ENCODE measurements at regions not wholly inside any gene's neighbourhood (a gene's known extent, or its start where the extent isn't known, plus 50 kb on each side); places are given as distances from the start of the nearest gene placed in this dataset.

- Histone ChIP-seq H2AFZ (ENCODE audit: low read depth, low read length, severe bottlenecking) (no peak overlapping the region), H3K36me3 (ENCODE audit: low read length) (no peaks in the 10 kb centered on the region), H3K9me3 (ENCODE audit: insufficient read depth, low read length) (no peaks in the 10 kb centered on the region), H3K9ac (ENCODE audit: low read length) (no peak overlapping the region), H3K9me2 (replicated peaks; ENCODE audit: insufficient read depth, low read length) (no peaks in the 10 kb centered on the region), H3K4me2 (ENCODE audit: low read depth, low read length, poor library complexity, severe bottlenecking) (no peak overlapping the region), H3K79me2 (ENCODE audit: insufficient read depth, low read length) (no peaks in the 10 kb centered on the region), H3K4me3 (ENCODE audit: insufficient read depth, low read length, poor library complexity, severe bottlenecking) (no peak overlapping the region), H3F3A (ENCODE audit: insufficient read depth) (no peaks in the 10 kb centered on the region), H3K27me3 (ENCODE audit: low read length) (no peaks in the 10 kb centered on the region), H3K27ac (ENCODE audit: low read depth, low read length) (no peak overlapping the region), H4K20me1 (ENCODE audit: low read depth, low read length) (no peaks in the 10 kb centered on the region)
- TF ChIP-seq EZH2phosphoT487 (conservative IDR thresholded peaks at IDR 0.05; ENCODE audit: low read length): no peak
- TF ChIP-seq CTCF (IDR thresholded peaks at IDR 0.05; ENCODE audit: insufficient read depth, low read length, poor library complexity, severe bottlenecking): no peak
Measured at GRCh38 chr2:157194844-157195243, 62.7 kb upstream of the GALNT5 start.

- no peaks in the 10 kb centered on the region for H4K20me1 ChIP-seq (ENCODE audit: low read depth, low read length)
Measured at GRCh38 chr2:157196956-157197355, 60.5 kb upstream of the GALNT5 start.

DNA sequence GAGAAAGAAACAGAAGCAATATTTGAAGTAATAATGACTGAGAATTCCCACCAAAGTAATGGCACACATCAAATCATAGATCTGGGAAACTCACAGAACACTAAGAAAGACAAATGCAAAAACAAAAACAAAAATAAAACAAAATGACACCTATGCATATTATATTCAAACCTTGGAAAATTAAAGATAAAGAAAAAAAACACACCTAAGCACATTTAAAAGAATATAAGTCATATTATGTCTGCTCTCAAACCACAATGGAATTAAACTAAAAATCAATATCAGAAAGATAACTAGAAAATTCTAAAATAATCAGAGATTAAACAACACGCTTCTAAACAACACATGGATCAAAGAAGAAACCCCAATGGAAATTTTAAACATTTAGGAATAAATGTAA, 59.7 kb upstream of the GALNT5 start:
- Histone ChIP-seq H3K9me2 (replicated peaks; ENCODE audit: insufficient read depth, low read length) (no peaks in the 10 kb centered on the region), H3K4me3 (ENCODE audit: insufficient read depth, low read length, poor library complexity, severe bottlenecking) (no peak overlapping the region), H3K27me3 (ENCODE audit: low read length) (no peaks in the 10 kb centered on the region), H2AFZ (ENCODE audit: low read depth, low read length, severe bottlenecking) (no peak overlapping the region), H4K20me1 (ENCODE audit: low read depth, low read length) (no peaks in the 10 kb centered on the region), H3K79me2 (ENCODE audit: insufficient read depth, low read length) (no peaks in the 10 kb centered on the region), H3K36me3 (ENCODE audit: low read length) (no peaks in the 10 kb centered on the region), H3K27ac (ENCODE audit: low read depth, low read length) (no peak overlapping the region), H3K9me3 (ENCODE audit: insufficient read depth, low read length) (no peaks in the 10 kb centered on the region), H3K4me2 (ENCODE audit: low read depth, low read length, poor library complexity, severe bottlenecking) (no peak overlapping the region), H3K9ac (ENCODE audit: low read length) (no peak overlapping the region), H3F3A (ENCODE audit: insufficient read depth) (no peaks in the 10 kb centered on the region)
- no peak for TF ChIP-seq CTCF (IDR thresholded peaks at IDR 0.05; ENCODE audit: insufficient read depth, low read length, poor library complexity, severe bottlenecking)
- no peak for TF ChIP-seq EZH2phosphoT487 (conservative IDR thresholded peaks at IDR 0.05; ENCODE audit: low read length)

More at GRCh38 chr2:157196956-157197355, 60.5 kb upstream of the GALNT5 start:
- no peaks in the 10 kb centered on the region for H3K36me3 ChIP-seq (ENCODE audit: low read length)
- H3K79me2 ChIP-seq (ENCODE audit: insufficient read depth, low read length): no peaks in the 10 kb centered on the region
- H3K9me2 ChIP-seq (replicated peaks; ENCODE audit: insufficient read depth, low read length): no peaks in the 10 kb centered on the region
- no peak overlapping the region for H3K4me2 ChIP-seq (ENCODE audit: low read depth, low read length, poor library complexity, severe bottlenecking)
- no peak overlapping the region for H3K4me3 ChIP-seq (ENCODE audit: insufficient read depth, low read length, poor library complexity, severe bottlenecking)
- H2AFZ ChIP-seq (ENCODE audit: low read depth, low read length, severe bottlenecking): no peak overlapping the region
- TF ChIP-seq EZH2phosphoT487 (conservative IDR thresholded peaks at IDR 0.05; ENCODE audit: low read length) (no peak), CTCF (IDR thresholded peaks at IDR 0.05; ENCODE audit: insufficient read depth, low read length, poor library complexity, severe bottlenecking) (no peak)
- no peaks in the 10 kb centered on the region for H3K9me3 ChIP-seq (ENCODE audit: insufficient read depth, low read length)
- no peaks in the 10 kb centered on the region for H3F3A ChIP-seq (ENCODE audit: insufficient read depth)
- no peak overlapping the region for H3K27ac ChIP-seq (ENCODE audit: low read depth, low read length)
- H3K27me3 ChIP-seq (ENCODE audit: low read length): no peaks in the 10 kb centered on the region
- no peak overlapping the region for H3K9ac ChIP-seq (ENCODE audit: low read length)

Measured in SU-DHL-6 (cell line).